ENCODE measurements at regions not wholly inside any gene's neighbourhood (a gene's known extent, or its start where the extent isn't known, plus 50 kb on each side); places are given as distances from the start of the nearest gene placed in this dataset.

DNA sequence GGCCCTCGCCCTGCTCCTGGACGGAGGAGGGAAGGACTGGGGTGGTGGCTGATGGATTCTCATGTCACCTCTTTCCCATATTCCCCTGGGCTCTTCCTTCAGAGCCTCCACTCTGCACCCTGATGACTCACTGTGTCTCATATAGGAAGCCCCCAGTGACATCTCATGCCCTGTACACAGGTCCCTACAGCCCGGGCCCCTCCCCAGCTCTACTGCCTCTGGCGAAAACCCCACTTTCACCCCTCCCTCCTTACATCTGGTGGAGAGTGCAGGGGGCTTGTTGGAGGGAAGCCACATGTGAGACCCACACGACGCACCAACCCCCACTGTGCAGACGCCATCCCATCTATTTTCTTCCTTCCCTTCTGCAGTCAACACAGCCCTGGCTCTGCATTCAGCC lies 72.8 kb upstream of the ZNF479 start:
- Histone ChIP-seq H3K4me2 (no peak overlapping the region), H3K9me2 (no peaks in the 10 kb centered on the region), H3K9me3 (no peaks in the 10 kb centered on the region), H3F3A (replicated peaks; ENCODE audit: insufficient read depth) (no peaks in the 10 kb centered on the region), H4K20me1 (ENCODE audit: insufficient read depth) (no peaks in the 10 kb centered on the region), H3K27ac (ENCODE audit: low read depth in 2 of 2, low read length in 1 of 2) (no peak overlapping the region), H3K4me1 (ENCODE audit: control insufficient read depth in 1 of 2, insufficient read depth in 2 of 2, low read depth in 1 of 2, low read length in 1 of 2) (no peaks in the 10 kb centered on the region), H2AFZ (ENCODE audit: low read depth) (no peak overlapping the region), H3K9ac (no peak overlapping the region), H3K36me3 (replicated peaks in 1 of 2; ENCODE audit: control insufficient read depth in 1 of 2, insufficient read depth in 2 of 2, low read length in 1 of 2) (no peaks in the 10 kb centered on the region), H3K27me3 (ENCODE audit: insufficient read depth) (no peaks in the 10 kb centered on the region), H3K4me3 (ENCODE audit: low read depth in 2 of 2, low read length in 1 of 2) (no peak overlapping the region), H3K79me2 (ENCODE audit: insufficient read depth) (no peaks in the 10 kb centered on the region)
- POLR2A ChIA-PET: no interaction called here
- no peak for TF ChIP-seq FOXJ3 (CRISPR knock-in tag; IDR thresholded peaks at IDR 0.05)
- no peak for DNase-seq
- CTCF ChIA-PET: no interaction called here
- 9% methylated on average over 7 of the region's 7 CpGs for WGBS (ENCODE audit: low lambda C conversion rate)

DNA sequence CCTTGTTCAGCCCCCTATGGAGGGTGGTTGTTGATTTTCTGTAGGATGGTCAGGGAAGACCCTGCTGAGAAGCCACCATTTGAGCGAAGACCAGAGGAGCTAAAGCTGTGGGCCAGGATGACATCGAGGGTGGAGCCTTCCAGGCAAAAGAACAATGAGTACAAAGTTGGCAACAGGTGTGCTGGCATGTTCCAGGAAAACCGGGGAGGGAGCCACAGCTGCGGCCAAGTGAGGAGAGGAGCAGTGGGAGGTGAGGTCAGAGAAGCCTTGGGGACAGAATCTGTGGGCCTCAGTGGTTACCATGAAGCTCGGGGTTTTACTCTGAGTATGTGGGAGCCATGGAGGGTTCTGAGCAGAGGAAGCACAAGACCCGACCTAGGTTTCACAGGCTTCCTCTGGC lies 75.6 kb upstream of the ZNF479 start:
- H3K4me1 ChIP-seq (ENCODE audit: control insufficient read depth in 1 of 2, insufficient read depth in 2 of 2, low read depth in 1 of 2, low read length in 1 of 2): no peaks in the 10 kb centered on the region
- no peaks in the 10 kb centered on the region for H3K36me3 ChIP-seq (replicated peaks in 1 of 2; ENCODE audit: control insufficient read depth in 1 of 2, insufficient read depth in 2 of 2, low read length in 1 of 2)
- no peak overlapping the region for H3K27ac ChIP-seq (ENCODE audit: low read depth in 2 of 2, low read length in 1 of 2)
- no peaks in the 10 kb centered on the region for H3K79me2 ChIP-seq (ENCODE audit: insufficient read depth)
- H3K4me3 ChIP-seq (ENCODE audit: low read depth in 2 of 2, low read length in 1 of 2): no peak overlapping the region
- WGBS (ENCODE audit: low lambda C conversion rate): 1% methylated on average over 6 of the region's 6 CpGs
- POLR2A ChIA-PET: no interaction called here
- DNase-seq: no peak
- H2AFZ ChIP-seq (ENCODE audit: low read depth): no peak overlapping the region
- CTCF ChIA-PET: no interaction called here
- no peaks in the 10 kb centered on the region for H4K20me1 ChIP-seq (ENCODE audit: insufficient read depth)
- no peaks in the 10 kb centered on the region for H3K27me3 ChIP-seq (ENCODE audit: insufficient read depth)
- TF ChIP-seq, protein P1, sequence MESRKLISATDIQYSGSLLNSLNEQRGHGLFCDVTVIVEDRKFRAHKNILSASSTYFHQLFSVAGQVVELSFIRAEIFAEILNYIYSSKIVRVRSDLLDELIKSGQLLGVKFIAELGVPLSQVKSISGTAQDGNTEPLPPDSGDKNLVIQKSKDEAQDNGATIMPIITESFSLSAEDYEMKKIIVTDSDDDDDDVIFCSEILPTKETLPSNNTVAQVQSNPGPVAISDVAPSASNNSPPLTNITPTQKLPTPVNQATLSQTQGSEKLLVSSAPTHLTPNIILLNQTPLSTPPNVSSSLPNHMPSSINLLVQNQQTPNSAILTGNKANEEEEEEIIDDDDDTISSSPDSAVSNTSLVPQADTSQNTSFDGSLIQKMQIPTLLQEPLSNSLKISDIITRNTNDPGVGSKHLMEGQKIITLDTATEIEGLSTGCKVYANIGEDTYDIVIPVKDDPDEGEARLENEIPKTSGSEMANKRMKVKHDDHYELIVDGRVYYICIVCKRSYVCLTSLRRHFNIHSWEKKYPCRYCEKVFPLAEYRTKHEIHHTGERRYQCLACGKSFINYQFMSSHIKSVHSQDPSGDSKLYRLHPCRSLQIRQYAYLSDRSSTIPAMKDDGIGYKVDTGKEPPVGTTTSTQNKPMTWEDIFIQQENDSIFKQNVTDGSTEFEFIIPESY (IDR thresholded peaks at IDR 0.05; ENCODE audit: borderline replicate concordance, low read depth): no peak
- TF ChIP-seq, protein P2, sequence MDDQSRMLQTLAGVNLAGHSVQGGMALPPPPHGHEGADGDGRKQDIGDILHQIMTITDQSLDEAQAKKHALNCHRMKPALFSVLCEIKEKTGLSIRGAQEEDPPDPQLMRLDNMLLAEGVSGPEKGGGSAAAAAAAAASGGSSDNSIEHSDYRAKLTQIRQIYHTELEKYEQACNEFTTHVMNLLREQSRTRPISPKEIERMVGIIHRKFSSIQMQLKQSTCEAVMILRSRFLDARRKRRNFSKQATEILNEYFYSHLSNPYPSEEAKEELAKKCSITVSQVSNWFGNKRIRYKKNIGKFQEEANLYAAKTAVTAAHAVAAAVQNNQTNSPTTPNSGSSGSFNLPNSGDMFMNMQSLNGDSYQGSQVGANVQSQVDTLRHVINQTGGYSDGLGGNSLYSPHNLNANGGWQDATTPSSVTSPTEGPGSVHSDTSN (IDR thresholded peaks at IDR 0.05): no peak
- TF ChIP-seq, protein P3, sequence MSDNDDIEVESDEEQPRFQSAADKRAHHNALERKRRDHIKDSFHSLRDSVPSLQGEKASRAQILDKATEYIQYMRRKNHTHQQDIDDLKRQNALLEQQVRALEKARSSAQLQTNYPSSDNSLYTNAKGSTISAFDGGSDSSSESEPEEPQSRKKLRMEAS (IDR thresholded peaks at IDR 0.05; ENCODE audit: low read depth): no peak
- TF ChIP-seq RFX5 (IDR thresholded peaks at IDR 0.05; ENCODE audit: low read length) (no peak), GABPA (IDR thresholded peaks at IDR 0.05; ENCODE audit: low read depth) (no peak), RXRA (IDR thresholded peaks at IDR 0.05; ENCODE audit: borderline replicate concordance, low read depth) (no peak), FOXM1 (IDR thresholded peaks at IDR 0.05; ENCODE audit: low read depth) (no peak)
- TF ChIP-seq, protein P4, sequence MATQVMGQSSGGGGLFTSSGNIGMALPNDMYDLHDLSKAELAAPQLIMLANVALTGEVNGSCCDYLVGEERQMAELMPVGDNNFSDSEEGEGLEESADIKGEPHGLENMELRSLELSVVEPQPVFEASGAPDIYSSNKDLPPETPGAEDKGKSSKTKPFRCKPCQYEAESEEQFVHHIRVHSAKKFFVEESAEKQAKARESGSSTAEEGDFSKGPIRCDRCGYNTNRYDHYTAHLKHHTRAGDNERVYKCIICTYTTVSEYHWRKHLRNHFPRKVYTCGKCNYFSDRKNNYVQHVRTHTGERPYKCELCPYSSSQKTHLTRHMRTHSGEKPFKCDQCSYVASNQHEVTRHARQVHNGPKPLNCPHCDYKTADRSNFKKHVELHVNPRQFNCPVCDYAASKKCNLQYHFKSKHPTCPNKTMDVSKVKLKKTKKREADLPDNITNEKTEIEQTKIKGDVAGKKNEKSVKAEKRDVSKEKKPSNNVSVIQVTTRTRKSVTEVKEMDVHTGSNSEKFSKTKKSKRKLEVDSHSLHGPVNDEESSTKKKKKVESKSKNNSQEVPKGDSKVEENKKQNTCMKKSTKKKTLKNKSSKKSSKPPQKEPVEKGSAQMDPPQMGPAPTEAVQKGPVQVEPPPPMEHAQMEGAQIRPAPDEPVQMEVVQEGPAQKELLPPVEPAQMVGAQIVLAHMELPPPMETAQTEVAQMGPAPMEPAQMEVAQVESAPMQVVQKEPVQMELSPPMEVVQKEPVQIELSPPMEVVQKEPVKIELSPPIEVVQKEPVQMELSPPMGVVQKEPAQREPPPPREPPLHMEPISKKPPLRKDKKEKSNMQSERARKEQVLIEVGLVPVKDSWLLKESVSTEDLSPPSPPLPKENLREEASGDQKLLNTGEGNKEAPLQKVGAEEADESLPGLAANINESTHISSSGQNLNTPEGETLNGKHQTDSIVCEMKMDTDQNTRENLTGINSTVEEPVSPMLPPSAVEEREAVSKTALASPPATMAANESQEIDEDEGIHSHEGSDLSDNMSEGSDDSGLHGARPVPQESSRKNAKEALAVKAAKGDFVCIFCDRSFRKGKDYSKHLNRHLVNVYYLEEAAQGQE (IDR thresholded peaks at IDR 0.05; ENCODE audit: low read depth, low read length): no peak
- H3F3A ChIP-seq (replicated peaks; ENCODE audit: insufficient read depth): no peaks in the 10 kb centered on the region
- no peak overlapping the region for H3K9ac ChIP-seq
- H3K4me2 ChIP-seq: no peak overlapping the region
- H3K9me3 ChIP-seq: no peaks in the 10 kb centered on the region
- H3K9me2 ChIP-seq: no peaks in the 10 kb centered on the region
